ENCODE measurements at regions not wholly inside any gene's neighbourhood (a gene's known extent, or its start where the extent isn't known, plus 50 kb on each side); places are given as distances from the start of the nearest gene placed in this dataset.

DNA sequence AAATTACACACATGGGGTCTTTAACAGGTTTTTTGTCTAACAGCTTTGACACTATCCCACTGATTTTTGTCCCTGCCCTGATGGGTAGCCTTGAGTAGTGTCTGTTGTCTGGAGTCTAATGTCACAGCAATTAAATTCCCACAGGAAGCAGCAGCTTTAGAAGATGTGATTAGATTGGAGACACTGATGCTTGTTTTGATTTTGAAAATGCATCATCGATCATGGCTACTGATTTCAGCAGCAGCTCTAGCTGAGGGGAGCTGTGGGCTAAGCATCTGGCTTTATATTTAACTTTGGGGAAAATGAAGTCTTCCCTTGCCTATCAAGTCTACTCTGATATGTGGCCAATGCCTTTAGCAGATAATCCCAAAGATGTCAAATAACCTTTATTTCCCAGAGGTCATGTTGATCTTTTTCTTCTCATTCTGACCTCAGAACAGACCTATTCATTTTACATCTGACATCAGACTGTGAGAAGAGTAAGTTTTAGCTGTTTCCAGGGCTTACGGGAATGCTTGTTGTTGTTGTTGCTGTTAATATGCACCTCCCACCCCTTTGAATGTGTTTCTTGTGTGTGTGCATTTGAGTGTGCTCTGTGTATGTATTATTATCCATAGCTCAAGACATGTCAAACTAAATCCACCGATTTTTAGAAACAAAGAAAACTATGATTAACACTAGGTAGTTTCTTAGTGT, 704.9 kb upstream of the NUDT12 start:
- TF ChIP-seq, protein P1, sequence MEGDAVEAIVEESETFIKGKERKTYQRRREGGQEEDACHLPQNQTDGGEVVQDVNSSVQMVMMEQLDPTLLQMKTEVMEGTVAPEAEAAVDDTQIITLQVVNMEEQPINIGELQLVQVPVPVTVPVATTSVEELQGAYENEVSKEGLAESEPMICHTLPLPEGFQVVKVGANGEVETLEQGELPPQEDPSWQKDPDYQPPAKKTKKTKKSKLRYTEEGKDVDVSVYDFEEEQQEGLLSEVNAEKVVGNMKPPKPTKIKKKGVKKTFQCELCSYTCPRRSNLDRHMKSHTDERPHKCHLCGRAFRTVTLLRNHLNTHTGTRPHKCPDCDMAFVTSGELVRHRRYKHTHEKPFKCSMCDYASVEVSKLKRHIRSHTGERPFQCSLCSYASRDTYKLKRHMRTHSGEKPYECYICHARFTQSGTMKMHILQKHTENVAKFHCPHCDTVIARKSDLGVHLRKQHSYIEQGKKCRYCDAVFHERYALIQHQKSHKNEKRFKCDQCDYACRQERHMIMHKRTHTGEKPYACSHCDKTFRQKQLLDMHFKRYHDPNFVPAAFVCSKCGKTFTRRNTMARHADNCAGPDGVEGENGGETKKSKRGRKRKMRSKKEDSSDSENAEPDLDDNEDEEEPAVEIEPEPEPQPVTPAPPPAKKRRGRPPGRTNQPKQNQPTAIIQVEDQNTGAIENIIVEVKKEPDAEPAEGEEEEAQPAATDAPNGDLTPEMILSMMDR (optimal IDR thresholded peaks at IDR 0.05 in 1 of 3, IDR thresholded peaks at IDR 0.05 in 1 of 3, conservative IDR thresholded peaks at IDR 0.05 in 1 of 3; ENCODE audit: extremely low read depth in 1 of 3, insufficient read depth in 2 of 3, low read length in 3 of 3): no peak
- no peak for TF ChIP-seq EZH2 (IDR thresholded peaks at IDR 0.05; ENCODE audit: low read length)
